ENCODE measurements at regions not wholly inside any gene's neighbourhood (a gene's known extent, or its start where the extent isn't known, plus 50 kb on each side); places are given as distances from the start of the nearest gene placed in this dataset.

DNA sequence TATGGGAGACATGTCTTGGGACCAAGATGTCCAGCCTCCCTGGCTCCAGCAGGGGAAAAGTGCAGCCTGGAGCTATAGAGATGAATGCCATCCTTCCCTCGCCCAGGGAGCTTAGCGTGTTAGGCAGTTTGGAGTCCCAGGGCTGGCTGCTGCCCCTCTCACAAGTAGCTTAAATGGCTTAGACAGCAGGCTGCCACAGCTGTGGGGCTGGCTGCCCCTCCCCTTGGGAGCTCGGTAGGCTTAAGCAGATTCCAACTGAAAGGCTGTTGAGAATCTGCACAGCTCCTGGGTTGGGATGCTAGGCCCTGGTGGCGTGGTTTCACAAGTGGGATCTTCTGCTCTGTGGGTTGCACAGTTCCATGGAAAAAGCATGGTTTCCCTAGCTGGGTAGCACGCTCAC, 940.5 kb upstream of the DDX18 start:
- no peaks in the 10 kb centered on the region for H3K4me1 ChIP-seq (ENCODE audit: control insufficient read depth, insufficient read depth, low read length)
- H3K4me3 ChIP-seq (ENCODE audit: low read depth, low read length) = no peak overlapping the region
- H3K27me3 ChIP-seq (ENCODE audit: control insufficient read depth, insufficient read depth, low read length) = no peaks in the 10 kb centered on the region
- no peaks in the 10 kb centered on the region for H3K36me3 ChIP-seq (ENCODE audit: control insufficient read depth, insufficient read depth, low read length)
- no peak overlapping the region for H3K27ac ChIP-seq (ENCODE audit: low read depth, low read length)
- H3K9me3 ChIP-seq (ENCODE audit: control insufficient read depth, insufficient read depth, low read length) = peaks cover 4% of the 10 kb centered on the region
- 91% methylated on average over 3 of the region's 5 CpGs for whole genome bisulfite sequencing (ENCODE audit: insufficient coverage)
- no peak for DNase-seq (ENCODE audit: low read depth in 4 of 6, low spot score in 6 of 6)

DNA sequence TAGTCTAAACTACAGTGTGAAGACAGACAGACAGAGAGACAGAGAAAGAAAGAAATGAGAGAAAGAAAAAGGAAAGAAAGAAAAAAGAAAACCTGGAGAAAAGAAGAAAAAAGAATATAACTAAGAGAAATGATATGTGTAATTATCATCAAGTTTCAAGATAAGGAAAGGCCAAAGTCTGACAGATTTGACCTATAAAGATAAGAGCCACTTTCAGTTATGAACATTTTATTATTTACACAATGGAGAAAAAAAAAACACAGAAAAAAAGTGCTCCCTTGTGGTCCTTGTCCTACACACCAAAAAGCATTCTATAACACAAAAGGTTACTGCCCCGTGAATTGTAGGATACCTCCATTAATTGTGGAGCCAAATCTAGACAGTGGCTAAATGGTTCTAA, 937.2 kb upstream of the DDX18 start:
- Histone ChIP-seq H3K9me3 (ENCODE audit: control insufficient read depth, insufficient read depth, low read length) (peaks cover 4% of the 10 kb centered on the region), H3K27me3 (ENCODE audit: control insufficient read depth, insufficient read depth, low read length) (no peaks in the 10 kb centered on the region), H3K36me3 (ENCODE audit: control insufficient read depth, insufficient read depth, low read length) (no peaks in the 10 kb centered on the region), H3K4me1 (ENCODE audit: control insufficient read depth, insufficient read depth, low read length) (no peaks in the 10 kb centered on the region), H3K4me3 (ENCODE audit: low read depth, low read length) (no peak overlapping the region), H3K27ac (ENCODE audit: low read depth, low read length) (no peak overlapping the region)
- DNase-seq (ENCODE audit: low read depth in 4 of 6, low spot score in 6 of 6) = no peak
- no CpG with 5 or more reads among the region's 1 CpG for WGBS (ENCODE audit: insufficient coverage)

DNA sequence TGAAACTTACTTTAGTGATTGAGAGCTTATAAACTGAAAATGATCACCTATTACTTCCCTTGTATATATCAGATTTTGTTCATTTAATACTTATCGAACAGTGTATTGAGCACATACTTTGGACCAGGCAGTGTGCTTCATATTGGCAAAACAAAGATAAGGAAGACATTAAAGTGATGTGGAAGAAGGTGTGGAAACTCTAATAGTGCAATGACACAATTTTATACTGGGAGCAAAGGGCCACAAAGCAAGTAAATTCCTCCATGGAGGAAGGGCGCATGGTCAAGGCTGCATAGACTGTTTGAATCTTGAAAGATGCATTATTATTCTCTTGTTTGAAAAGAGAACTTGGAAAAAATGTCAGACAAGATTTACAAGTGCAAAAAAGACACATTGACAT, 936.5 kb upstream of the DDX18 start:
- Histone ChIP-seq H3K36me3 (ENCODE audit: control insufficient read depth, insufficient read depth, low read length) (no peaks in the 10 kb centered on the region), H3K27me3 (ENCODE audit: control insufficient read depth, insufficient read depth, low read length) (no peaks in the 10 kb centered on the region), H3K27ac (ENCODE audit: low read depth, low read length) (no peak overlapping the region), H3K4me3 (ENCODE audit: low read depth, low read length) (no peak overlapping the region), H3K4me1 (ENCODE audit: control insufficient read depth, insufficient read depth, low read length) (no peaks in the 10 kb centered on the region), H3K9me3 (ENCODE audit: control insufficient read depth, insufficient read depth, low read length) (peaks cover 2% of the 10 kb centered on the region)
- WGBS (ENCODE audit: insufficient coverage) = 100% methylated on average over 1 of the region's 2 CpGs
- no peak for DNase-seq (ENCODE audit: low read depth in 4 of 6, low spot score in 6 of 6)

DNA sequence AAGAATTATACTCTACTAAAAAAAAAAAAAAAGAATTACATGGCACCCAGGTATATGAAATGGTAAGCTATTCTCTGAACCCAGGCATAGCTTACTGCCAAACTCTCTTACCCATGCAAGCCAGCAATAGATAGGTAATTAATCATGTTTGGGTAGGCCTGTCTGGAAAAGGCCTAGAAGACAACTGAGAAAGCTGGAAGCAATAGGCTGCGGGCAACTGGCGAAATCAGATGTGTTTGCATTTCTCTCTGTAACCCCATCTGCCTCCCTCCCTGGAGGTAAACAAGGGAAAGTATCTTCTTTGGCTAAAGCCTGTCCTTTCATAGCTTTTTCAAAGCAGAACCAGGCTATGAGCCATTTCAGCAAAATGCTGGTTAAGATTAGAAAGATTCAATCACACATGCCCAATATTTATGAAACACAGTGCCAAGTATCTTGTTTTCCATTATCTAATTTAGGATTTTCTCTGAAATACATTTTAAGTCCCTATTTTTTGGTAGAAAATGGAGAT, 934.8 kb upstream of the DDX18 start:
- no peaks in the 10 kb centered on the region for H3K9me3 ChIP-seq (ENCODE audit: control insufficient read depth, insufficient read depth, low read length)
- no peaks in the 10 kb centered on the region for H3K27me3 ChIP-seq (ENCODE audit: control insufficient read depth, insufficient read depth, low read length)
- DNase-seq (ENCODE audit: low read depth in 4 of 6, low spot score in 6 of 6) = peak in 2 of 6 donors; percentile 6 to 72
- no peaks in the 10 kb centered on the region for H3K36me3 ChIP-seq (ENCODE audit: control insufficient read depth, insufficient read depth, low read length)
- WGBS (ENCODE audit: insufficient coverage) = no CpG with 5 or more reads among the region's 2 CpGs
- no peaks in the 10 kb centered on the region for H3K4me1 ChIP-seq (ENCODE audit: control insufficient read depth, insufficient read depth, low read length)
- no peak overlapping the region for H3K27ac ChIP-seq (ENCODE audit: low read depth, low read length)
- no peak overlapping the region for H3K4me3 ChIP-seq (ENCODE audit: low read depth, low read length)

DNA sequence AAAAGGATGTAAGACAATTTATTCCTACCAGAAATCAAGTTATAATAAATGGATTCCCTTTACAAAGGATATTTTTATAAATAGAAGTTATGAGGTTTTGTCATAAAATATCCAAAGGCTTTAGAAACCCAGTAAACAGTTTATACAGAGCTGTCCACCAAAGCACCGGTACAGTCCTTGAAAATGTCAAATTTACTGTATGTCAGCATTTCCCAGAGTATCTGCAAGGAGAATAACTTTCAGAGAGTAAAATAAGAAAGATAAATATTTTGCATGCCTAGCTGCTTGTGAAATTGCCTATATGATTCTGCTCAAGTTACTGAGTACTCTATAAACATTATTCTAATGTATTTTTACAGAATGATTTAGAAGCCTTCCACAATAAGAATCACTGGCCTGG, 923.3 kb upstream of the DDX18 start:
- Histone ChIP-seq H3K4me3 (ENCODE audit: low read depth, low read length) (no peak overlapping the region), H3K27ac (ENCODE audit: low read depth, low read length) (no peak overlapping the region), H3K36me3 (ENCODE audit: control insufficient read depth, insufficient read depth, low read length) (no peaks in the 10 kb centered on the region), H3K4me1 (ENCODE audit: control insufficient read depth, insufficient read depth, low read length) (no peaks in the 10 kb centered on the region), H3K27me3 (ENCODE audit: control insufficient read depth, insufficient read depth, low read length) (no peaks in the 10 kb centered on the region), H3K9me3 (ENCODE audit: control insufficient read depth, insufficient read depth, low read length) (peaks cover 3% of the 10 kb centered on the region)
- 100% methylated on average over 1 of the region's 1 CpG for WGBS (ENCODE audit: insufficient coverage)
- DNase-seq (ENCODE audit: low read depth in 4 of 6, low spot score in 6 of 6) = no peak

DNA sequence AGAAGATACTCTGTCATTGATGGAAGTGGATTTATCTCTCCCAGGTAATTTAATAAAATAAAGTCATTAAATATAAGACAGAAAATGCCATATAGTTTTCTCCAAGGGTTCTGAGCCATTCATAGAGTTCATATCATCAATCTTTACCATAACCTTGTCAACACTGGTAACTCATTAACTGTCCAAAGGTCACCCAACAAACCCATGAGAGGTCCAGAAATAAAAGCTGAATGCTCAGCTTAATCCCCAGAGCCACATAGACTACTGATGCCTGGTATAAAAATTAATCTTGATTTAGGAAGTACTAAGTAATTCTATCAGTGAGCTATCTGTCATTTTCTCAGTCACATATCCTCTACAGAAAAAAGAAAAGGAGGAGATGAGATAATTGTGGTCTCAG, 903.0 kb upstream of the DDX18 start:
- Histone ChIP-seq H3K27ac (ENCODE audit: low read depth, low read length) (no peak overlapping the region), H3K4me3 (ENCODE audit: low read depth, low read length) (no peak overlapping the region), H3K27me3 (ENCODE audit: control insufficient read depth, insufficient read depth, low read length) (no peaks in the 10 kb centered on the region), H3K36me3 (ENCODE audit: control insufficient read depth, insufficient read depth, low read length) (no peaks in the 10 kb centered on the region), H3K4me1 (ENCODE audit: control insufficient read depth, insufficient read depth, low read length) (no peaks in the 10 kb centered on the region), H3K9me3 (ENCODE audit: control insufficient read depth, insufficient read depth, low read length) (no peaks in the 10 kb centered on the region)
- no peak for DNase-seq (ENCODE audit: low read depth in 4 of 6, low spot score in 6 of 6)

DNA sequence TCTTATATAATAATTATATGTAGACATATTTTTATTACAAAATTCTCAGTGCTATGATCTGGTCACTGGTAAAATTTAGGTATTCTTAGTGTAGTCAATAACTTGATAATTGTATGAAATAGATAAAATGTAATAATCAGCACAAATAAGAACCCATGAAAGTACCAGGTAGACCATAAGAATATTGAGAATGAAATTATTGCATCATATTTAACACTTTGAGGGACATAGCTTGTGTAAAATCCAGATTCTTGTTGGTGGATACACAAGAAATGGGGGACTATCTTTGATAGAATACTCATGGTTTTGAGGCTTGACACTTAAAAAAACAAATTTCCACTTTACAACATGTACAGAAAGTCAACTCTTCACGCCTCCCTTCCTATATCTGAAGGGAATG, 898.8 kb upstream of the DDX18 start:
- Histone ChIP-seq H3K36me3 (ENCODE audit: control insufficient read depth, insufficient read depth, low read length) (no peaks in the 10 kb centered on the region), H3K4me1 (ENCODE audit: control insufficient read depth, insufficient read depth, low read length) (no peaks in the 10 kb centered on the region), H3K27me3 (ENCODE audit: control insufficient read depth, insufficient read depth, low read length) (no peaks in the 10 kb centered on the region), H3K9me3 (ENCODE audit: control insufficient read depth, insufficient read depth, low read length) (no peaks in the 10 kb centered on the region), H3K27ac (ENCODE audit: low read depth, low read length) (no peak overlapping the region), H3K4me3 (ENCODE audit: low read depth, low read length) (no peak overlapping the region)
- no peak for DNase-seq (ENCODE audit: low read depth in 4 of 6, low spot score in 6 of 6)
- WGBS (ENCODE audit: insufficient coverage) = 60% methylated on average over 1 of the region's 1 CpG

DNA sequence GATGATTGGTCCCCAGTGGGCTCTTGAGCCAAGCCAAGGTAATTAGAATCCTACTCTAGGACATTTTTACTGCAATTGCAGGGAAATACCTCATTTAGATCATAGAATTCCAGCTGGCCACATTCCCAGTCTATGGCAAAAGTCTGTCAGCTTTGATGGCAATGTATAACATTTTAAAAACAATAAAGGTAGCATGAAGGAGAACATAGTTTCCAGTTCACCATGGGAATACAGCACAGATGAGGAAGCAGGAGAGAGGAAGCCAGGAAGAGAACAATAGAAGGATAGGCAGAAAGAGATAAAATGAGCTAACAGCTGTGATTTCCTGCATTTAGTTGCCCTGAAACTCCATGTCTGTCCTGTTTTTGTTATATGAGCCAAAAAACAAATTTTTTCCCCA, 897.3 kb upstream of the DDX18 start:
- no peaks in the 10 kb centered on the region for H3K9me3 ChIP-seq (ENCODE audit: control insufficient read depth, insufficient read depth, low read length)
- peak in 1 of 6 donors; percentile 51 for DNase-seq (ENCODE audit: low read depth in 4 of 6, low spot score in 6 of 6)
- no peak overlapping the region for H3K27ac ChIP-seq (ENCODE audit: low read depth, low read length)
- no peaks in the 10 kb centered on the region for H3K4me1 ChIP-seq (ENCODE audit: control insufficient read depth, insufficient read depth, low read length)
- no peaks in the 10 kb centered on the region for H3K36me3 ChIP-seq (ENCODE audit: control insufficient read depth, insufficient read depth, low read length)
- H3K27me3 ChIP-seq (ENCODE audit: control insufficient read depth, insufficient read depth, low read length) = no peaks in the 10 kb centered on the region
- no peak overlapping the region for H3K4me3 ChIP-seq (ENCODE audit: low read depth, low read length)

DNA sequence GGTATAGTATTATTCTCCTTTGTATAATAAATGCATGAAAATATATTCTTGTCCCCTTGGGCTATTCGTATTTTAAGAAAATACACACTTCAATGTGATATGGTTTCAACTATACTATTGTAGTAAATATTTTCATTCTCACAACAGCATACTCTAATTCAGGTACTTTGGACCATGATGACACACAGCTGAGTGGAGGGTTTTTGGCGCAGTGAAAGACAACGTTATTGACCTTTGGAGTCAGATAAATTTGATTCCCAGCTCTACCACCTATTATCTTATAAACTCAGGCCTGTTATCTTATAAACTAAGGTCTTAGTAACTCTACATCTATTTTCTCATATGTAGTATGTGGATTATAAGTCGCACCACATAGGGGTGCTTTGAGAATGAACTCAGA, 895.9 kb upstream of the DDX18 start:
- DNase-seq (ENCODE audit: low read depth in 4 of 6, low spot score in 6 of 6) = no peak
- no peak overlapping the region for H3K4me3 ChIP-seq (ENCODE audit: low read depth, low read length)
- H3K4me1 ChIP-seq (ENCODE audit: control insufficient read depth, insufficient read depth, low read length) = no peaks in the 10 kb centered on the region
- no CpG with 5 or more reads among the region's 4 CpGs for WGBS (ENCODE audit: insufficient coverage)
- no peak overlapping the region for H3K27ac ChIP-seq (ENCODE audit: low read depth, low read length)
- H3K27me3 ChIP-seq (ENCODE audit: control insufficient read depth, insufficient read depth, low read length) = no peaks in the 10 kb centered on the region
- H3K9me3 ChIP-seq (ENCODE audit: control insufficient read depth, insufficient read depth, low read length) = no peaks in the 10 kb centered on the region
- H3K36me3 ChIP-seq (ENCODE audit: control insufficient read depth, insufficient read depth, low read length) = no peaks in the 10 kb centered on the region

DNA sequence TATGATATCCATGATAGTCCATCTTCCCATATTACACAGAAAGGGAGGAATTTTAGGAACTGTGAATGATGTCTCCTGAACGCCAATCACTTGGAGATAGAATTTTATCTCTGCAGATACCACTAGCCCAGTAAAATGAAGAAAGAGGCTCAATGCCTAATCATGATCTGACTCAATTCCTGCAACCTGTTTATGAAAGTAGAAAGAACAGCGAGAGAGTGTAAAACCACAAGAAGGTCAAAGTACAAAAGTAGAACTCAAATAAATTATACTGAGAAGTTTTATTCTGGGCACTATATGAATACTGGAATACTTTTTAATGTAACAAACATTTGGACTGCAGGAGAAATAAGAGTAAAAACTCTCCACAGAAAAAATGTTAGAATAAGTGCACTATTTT, 892.1 kb upstream of the DDX18 start:
- WGBS (ENCODE audit: insufficient coverage) = no CpG with 5 or more reads among the region's 2 CpGs
- H3K27me3 ChIP-seq (ENCODE audit: control insufficient read depth, insufficient read depth, low read length) = no peaks in the 10 kb centered on the region
- no peak overlapping the region for H3K27ac ChIP-seq (ENCODE audit: low read depth, low read length)
- H3K4me3 ChIP-seq (ENCODE audit: low read depth, low read length) = no peak overlapping the region
- H3K36me3 ChIP-seq (ENCODE audit: control insufficient read depth, insufficient read depth, low read length) = no peaks in the 10 kb centered on the region
- no peaks in the 10 kb centered on the region for H3K4me1 ChIP-seq (ENCODE audit: control insufficient read depth, insufficient read depth, low read length)
- DNase-seq (ENCODE audit: low read depth in 4 of 6, low spot score in 6 of 6) = no peak
- H3K9me3 ChIP-seq (ENCODE audit: control insufficient read depth, insufficient read depth, low read length) = no peaks in the 10 kb centered on the region

Data from spinal cord (tissue), 9 donors.